Adrenal gland (tissue), 5 donors: ENCODE measurements at regions not wholly inside any gene's neighbourhood (a gene's known extent, or its start where the extent isn't known, plus 50 kb on each side); places are given as distances from the start of the nearest gene placed in this dataset.

Experiments used
- CTCF ChIP-seq, 6 experiments: fragments of 450-650 bp in 4 of 6; fragments of 200-600 bp in 2 of 6; sonication (generic) in 1 of 6; IDR thresholded peaks; 1 replicate in 5 of 6; 2 replicates in 1 of 6; pipeline versions ENCODE4 v1.5.1 to v1.8.0; 2016 to 2021; ENCODE audit warnings: antibody characterized with exemption in 6 of 6, mild to moderate bottlenecking in 2 of 6, moderate library complexity in 1 of 6
- POLR2A ChIP-seq, 2 donors: fragments of 450-650 bp; IDR thresholded peaks; one replicate each; pipeline ENCODE4 v1.6.1; 2017; ENCODE audit warnings: antibody characterized with exemption in 2 of 2, mild to moderate bottlenecking in 2 of 2, moderate library complexity in 1 of 2
- donor health status: DM: no; HTN: no; CAD: no.

- no peak for TF ChIP-seq POLR2A (IDR thresholded peaks at IDR 0.05)
- TF ChIP-seq CTCF (IDR thresholded peaks at IDR 0.05), result no peak
These were observed 1092.6 kb downstream of the TECRL start for GRCh38 chr4:63316633-63317032.
